ENCODE measurements at regions not wholly inside any gene's neighbourhood (a gene's known extent, or its start where the extent isn't known, plus 50 kb on each side); places are given as distances from the start of the nearest gene placed in this dataset.

DNA sequence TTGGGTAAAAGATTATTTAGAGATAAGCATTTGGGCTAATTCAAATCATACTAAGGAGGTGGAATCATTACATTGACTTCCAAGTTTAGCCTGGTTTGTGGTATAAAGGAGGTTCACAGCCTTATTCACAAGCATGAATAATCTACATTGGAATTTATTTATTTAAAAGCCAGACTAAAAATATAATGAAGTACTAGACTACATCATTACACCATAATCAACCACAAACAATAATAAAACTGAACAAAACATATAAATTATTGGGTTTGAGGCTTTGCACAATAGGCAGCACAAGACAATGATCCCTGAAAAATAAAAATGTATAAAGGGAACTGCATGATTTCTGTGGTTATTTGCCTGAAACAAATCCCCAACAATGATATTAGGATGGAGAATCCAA lies 314.0 kb downstream of the GBA3 start:
- no peak for TF ChIP-seq EZH2 (IDR thresholded peaks at IDR 0.05; ENCODE audit: low read length, unreplicated experiment)
- TF ChIP-seq, protein P1, sequence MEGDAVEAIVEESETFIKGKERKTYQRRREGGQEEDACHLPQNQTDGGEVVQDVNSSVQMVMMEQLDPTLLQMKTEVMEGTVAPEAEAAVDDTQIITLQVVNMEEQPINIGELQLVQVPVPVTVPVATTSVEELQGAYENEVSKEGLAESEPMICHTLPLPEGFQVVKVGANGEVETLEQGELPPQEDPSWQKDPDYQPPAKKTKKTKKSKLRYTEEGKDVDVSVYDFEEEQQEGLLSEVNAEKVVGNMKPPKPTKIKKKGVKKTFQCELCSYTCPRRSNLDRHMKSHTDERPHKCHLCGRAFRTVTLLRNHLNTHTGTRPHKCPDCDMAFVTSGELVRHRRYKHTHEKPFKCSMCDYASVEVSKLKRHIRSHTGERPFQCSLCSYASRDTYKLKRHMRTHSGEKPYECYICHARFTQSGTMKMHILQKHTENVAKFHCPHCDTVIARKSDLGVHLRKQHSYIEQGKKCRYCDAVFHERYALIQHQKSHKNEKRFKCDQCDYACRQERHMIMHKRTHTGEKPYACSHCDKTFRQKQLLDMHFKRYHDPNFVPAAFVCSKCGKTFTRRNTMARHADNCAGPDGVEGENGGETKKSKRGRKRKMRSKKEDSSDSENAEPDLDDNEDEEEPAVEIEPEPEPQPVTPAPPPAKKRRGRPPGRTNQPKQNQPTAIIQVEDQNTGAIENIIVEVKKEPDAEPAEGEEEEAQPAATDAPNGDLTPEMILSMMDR (conservative IDR thresholded peaks at IDR 0.05; ENCODE audit: low read depth, low read length): no peak
- no peak for TF ChIP-seq EZH2phosphoT487 (IDR thresholded peaks at IDR 0.05; ENCODE audit: borderline replicate concordance, low read length)

Measured in PC-3 (cell line).